Thyroid gland (tissue), 4 donors: ENCODE measurements at regions not wholly inside any gene's neighbourhood (a gene's known extent, or its start where the extent isn't known, plus 50 kb on each side); places are given as distances from the start of the nearest gene placed in this dataset.

Experiments used
- DNase-seq, 2 donors: peaks; one replicate each; pipeline ENCODE4 v3.0.0-alpha.2; 2019
- H3K27ac ChIP-seq, 3 donors: fragments of 200-600 bp; sonication (generic); 1 replicate in 2 of 3; 2 replicates in 1 of 3; pipeline ENCODE4 v1.5.1; 2016 to 2019; ENCODE audit warnings: mild to moderate bottlenecking in 1 of 3, moderate library complexity in 1 of 3
- H3K27me3 ChIP-seq: fragments of 200-600 bp; sonication (generic); one replicate; pipeline ENCODE4 v1.5.1; 2019
- H3K36me3 ChIP-seq, 2 donors: fragments of 200-600 bp; sonication (generic); one replicate each; pipeline ENCODE4 v1.5.1; 2016 to 2019
- H3K4me1 ChIP-seq, 2 donors: fragments of 200-600 bp; sonication (generic); one replicate each; pipeline ENCODE4 v1.5.1; 2017 to 2019
- H3K4me3 ChIP-seq, 3 donors: fragments of 200-600 bp; sonication (generic); replicated peaks in 1 of 3; 1 replicate in 2 of 3; 2 replicates in 1 of 3; pipeline ENCODE4 v1.5.1; 2016; ENCODE audit warnings: mild to moderate bottlenecking in 1 of 3
- H3K9me3 ChIP-seq: fragments of 200-600 bp; sonication (generic); one replicate; pipeline ENCODE4 v1.5.1; 2017
- CTCF ChIP-seq, 6 experiments: fragments of 200-600 bp in 3 of 6; fragments of 450-650 bp in 3 of 6; sonication (generic) in 3 of 6; IDR thresholded peaks; one replicate each; pipeline ENCODE4 v1.5.1; 2016 to 2019; ENCODE audit warnings: antibody characterized with exemption in 6 of 6, mild to moderate bottlenecking in 2 of 6, inconsistent platforms in 1 of 6, moderate library complexity in 1 of 6
- POLR2A ChIP-seq, 2 donors: fragments of 450-650 bp; IDR thresholded peaks; one replicate each; pipeline ENCODE4 v1.6.1; 2017; ENCODE audit warnings: antibody characterized with exemption in 2 of 2, mild to moderate bottlenecking in 2 of 2, moderate library complexity in 1 of 2
- WGBS, 2 donors: methylation state at CpG; one replicate each; pipeline ENCODE4 v1.1.5; 2017; 5-methylcytosine and 5-hydroxymethylcytosine counted together
- intact Hi-C: fragments of 100-400 bp; cut with DNase I; formaldehyde crosslinking; loops from one replicate; pipeline ENCODE4 v1.15.1; 2023

DNA sequence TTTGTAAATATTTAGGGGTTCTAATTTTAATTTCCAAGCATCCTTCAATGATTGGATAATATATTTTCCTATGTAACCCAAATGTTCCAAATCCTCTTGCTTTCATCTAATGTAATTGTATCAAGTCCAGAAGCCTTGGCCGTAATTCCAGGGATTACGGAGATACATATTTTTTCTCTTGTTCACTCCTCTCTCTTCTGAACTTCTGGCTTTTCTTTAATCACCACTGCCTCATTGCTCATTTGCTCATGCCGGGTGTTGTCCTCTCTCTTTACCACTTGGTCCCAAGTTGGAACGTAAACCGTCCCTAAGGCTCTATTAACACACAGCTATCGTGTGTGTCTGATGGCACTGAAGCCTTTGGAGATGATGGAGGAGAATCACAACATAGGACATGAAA is 188.7 kb upstream of the COL3A1 start:
- intact Hi-C loops: no loop called here
- TF ChIP-seq POLR2A (IDR thresholded peaks at IDR 0.05): no peak
- TF ChIP-seq CTCF (IDR thresholded peaks at IDR 0.05): no peak
- WGBS, 2 donors: 73 to 87% methylated on average over 6 of the region's 6 CpGs

GRCh38 chr2:188786368-188786841 is 187.8 kb upstream of the COL3A1 start:
- Histone ChIP-seq H3K9me3 (no peaks in the 10 kb centered on the region), H3K4me1 (peaks cover 11 to 31% of the 10 kb centered on the region in 2 donors), H3K4me3 (no peak overlapping the region), H3K27me3 (no peaks in the 10 kb centered on the region), H3K27ac (peak overlapping the region; percentile 70 to 89 (median 83)), H3K36me3 (no peaks in the 10 kb centered on the region)
- TF ChIP-seq POLR2A (IDR thresholded peaks at IDR 0.05): no peak
- TF ChIP-seq CTCF (IDR thresholded peaks at IDR 0.05): no peak
- intact Hi-C loops: no loop called here
- DNase-seq: peak in 1 of 2 donors; percentile 5
- 42 to 51% methylated on average over 3 of the region's 3 CpGs for whole genome bisulfite sequencing, 2 donors

More for the DNA sequence above, 188.7 kb upstream of the COL3A1 start:
- peak overlapping the region in 2 of 3 donors; percentile 83 to 89 for H3K27ac ChIP-seq
- peaks cover 11 to 31% of the 10 kb centered on the region in 2 donors for H3K4me1 ChIP-seq
- H3K4me3 ChIP-seq: no peak overlapping the region
- no peak for DNase-seq
- no peaks in the 10 kb centered on the region for H3K27me3 ChIP-seq
- no peaks in the 10 kb centered on the region for H3K9me3 ChIP-seq
- H3K36me3 ChIP-seq: no peaks in the 10 kb centered on the region

- no peak for DNase-seq
- 23 to 24% methylated on average over 5 of the region's 5 CpGs for WGBS, 2 donors
- TF ChIP-seq POLR2A (IDR thresholded peaks at IDR 0.05): peak in 1 of 2 donors; percentile 83
- TF ChIP-seq CTCF (IDR thresholded peaks at IDR 0.05): no peak
- Histone ChIP-seq H3K27ac (peak overlapping the region; percentile 70 to 89 (median 83)), H3K4me1 (peaks cover 11 to 31% of the 10 kb centered on the region in 2 donors), H3K27me3 (no peaks in the 10 kb centered on the region), H3K36me3 (no peaks in the 10 kb centered on the region), H3K4me3 (no peak overlapping the region), H3K9me3 (no peaks in the 10 kb centered on the region)
- intact Hi-C loops: no loop called here
Measured at GRCh38 chr2:188787021-188787657, 187.0 kb upstream of the COL3A1 start.

- H3K4me1 ChIP-seq: peaks cover 11 to 31% of the 10 kb centered on the region in 2 donors
- TF ChIP-seq CTCF (IDR thresholded peaks at IDR 0.05): no peak
- no peak for TF ChIP-seq POLR2A (IDR thresholded peaks at IDR 0.05)
- H3K9me3 ChIP-seq: no peaks in the 10 kb centered on the region
- intact Hi-C loops: no loop called here
- WGBS, 2 donors: 28 to 32% methylated on average over 3 of the region's 3 CpGs
- H3K36me3 ChIP-seq: no peaks in the 10 kb centered on the region
- no peak for DNase-seq
- peak overlapping the region; percentile 70 to 89 (median 83) for H3K27ac ChIP-seq
- H3K27me3 ChIP-seq: no peaks in the 10 kb centered on the region
- no peak overlapping the region for H3K4me3 ChIP-seq
Measured at GRCh38 chr2:188787658-188788240, 186.4 kb upstream of the COL3A1 start.

GRCh38 chr2:188788621-188789020 is 185.6 kb upstream of the COL3A1 start:
- peak; percentile 65 to 71 for DNase-seq
- Histone ChIP-seq H3K4me1 (peaks cover 11 to 31% of the 10 kb centered on the region in 2 donors), H3K27ac (peak overlapping the region; percentile 70 to 89 (median 83)), H3K9me3 (no peaks in the 10 kb centered on the region), H3K4me3 (no peak overlapping the region), H3K27me3 (no peaks in the 10 kb centered on the region), H3K36me3 (no peaks in the 10 kb centered on the region)
- intact Hi-C loops: no loop called here
- no peak for TF ChIP-seq POLR2A (IDR thresholded peaks at IDR 0.05)
- no peak for TF ChIP-seq CTCF (IDR thresholded peaks at IDR 0.05)
